Cardiac fibroblast (primary cell): ENCODE measurements at regions not wholly inside any gene's neighbourhood (a gene's known extent, or its start where the extent isn't known, plus 50 kb on each side); places are given as distances from the start of the nearest gene placed in this dataset.

Experiments used
- DNase-seq, 2 donors: peaks; one replicate each; pipeline versions ENCODE4 v3.0.0 to v3.0.0-alpha.2; 2010; ENCODE audit warnings: low read depth in 2 of 2
- H3K4me3 ChIP-seq, 2 donors: replicated peaks in 1 of 2; 1 replicate in 1 of 2; 2 replicates in 1 of 2; pipeline ENCODE4 v1.5.1; 2011; ENCODE audit warnings: low read depth in 2 of 2, low read length in 2 of 2, mild to moderate bottlenecking in 2 of 2, moderate library complexity in 1 of 2
- TF ChIP-seq, protein P1 (sequence below): IDR thresholded peaks from one replicate; pipeline ENCODE4 v1.5.1; 2011; ENCODE audit warnings: low read depth, mild to moderate bottlenecking, low read length, inconsistent platforms

DNA sequence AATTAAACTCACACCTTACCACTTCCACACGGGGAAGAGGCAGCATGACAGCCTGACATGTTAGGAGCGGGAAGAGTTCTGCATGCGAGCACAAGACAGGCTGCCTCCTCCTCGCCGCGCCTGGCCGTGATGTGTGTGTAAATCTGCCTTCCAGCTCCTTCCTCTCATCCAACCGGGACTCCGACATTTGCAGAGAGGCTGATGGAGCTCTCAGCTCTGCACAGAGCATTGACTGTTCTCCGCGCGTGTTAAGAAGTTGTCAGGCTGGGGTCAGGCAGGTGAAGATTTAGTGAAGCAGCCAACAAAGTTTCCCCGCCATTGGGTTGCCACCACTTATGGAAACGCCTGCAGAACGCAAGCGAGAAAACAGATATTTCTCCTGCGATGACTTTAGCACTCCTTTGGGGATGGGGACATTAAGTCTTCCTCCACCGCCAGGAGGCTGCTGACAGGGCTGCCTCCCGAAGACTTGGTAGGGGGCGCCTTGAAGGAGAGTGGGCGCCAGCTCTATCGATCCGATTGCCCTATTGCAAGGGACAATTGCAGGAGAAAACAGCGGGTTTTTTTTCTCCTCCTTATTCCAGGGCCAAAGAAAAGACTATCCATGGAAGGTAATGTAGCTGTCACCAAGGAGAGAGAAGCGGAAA is 213.9 kb upstream of the TSHZ3 start:
- no peak overlapping the region for H3K4me3 ChIP-seq
- no peak for DNase-seq
- TF ChIP-seq, protein P1, sequence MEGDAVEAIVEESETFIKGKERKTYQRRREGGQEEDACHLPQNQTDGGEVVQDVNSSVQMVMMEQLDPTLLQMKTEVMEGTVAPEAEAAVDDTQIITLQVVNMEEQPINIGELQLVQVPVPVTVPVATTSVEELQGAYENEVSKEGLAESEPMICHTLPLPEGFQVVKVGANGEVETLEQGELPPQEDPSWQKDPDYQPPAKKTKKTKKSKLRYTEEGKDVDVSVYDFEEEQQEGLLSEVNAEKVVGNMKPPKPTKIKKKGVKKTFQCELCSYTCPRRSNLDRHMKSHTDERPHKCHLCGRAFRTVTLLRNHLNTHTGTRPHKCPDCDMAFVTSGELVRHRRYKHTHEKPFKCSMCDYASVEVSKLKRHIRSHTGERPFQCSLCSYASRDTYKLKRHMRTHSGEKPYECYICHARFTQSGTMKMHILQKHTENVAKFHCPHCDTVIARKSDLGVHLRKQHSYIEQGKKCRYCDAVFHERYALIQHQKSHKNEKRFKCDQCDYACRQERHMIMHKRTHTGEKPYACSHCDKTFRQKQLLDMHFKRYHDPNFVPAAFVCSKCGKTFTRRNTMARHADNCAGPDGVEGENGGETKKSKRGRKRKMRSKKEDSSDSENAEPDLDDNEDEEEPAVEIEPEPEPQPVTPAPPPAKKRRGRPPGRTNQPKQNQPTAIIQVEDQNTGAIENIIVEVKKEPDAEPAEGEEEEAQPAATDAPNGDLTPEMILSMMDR = no peak

GRCh38 chr19:31567776-31568175 is 218.5 kb upstream of the TSHZ3 start:
- no peak for DNase-seq
- TF ChIP-seq, protein P1 = no peak
- H3K4me3 ChIP-seq = no peak overlapping the region

GRCh38 chr19:31568724-31569123 is 219.5 kb upstream of the TSHZ3 start:
- TF ChIP-seq, protein P1 = no peak
- H3K4me3 ChIP-seq = no peak overlapping the region
- DNase-seq = no peak

GRCh38 chr19:31570718-31571117 is 221.5 kb upstream of the TSHZ3 start:
- TF ChIP-seq, protein P1 = no peak
- H3K4me3 ChIP-seq = no peak overlapping the region
- no peak for DNase-seq

- no peak overlapping the region for H3K4me3 ChIP-seq
- no peak for DNase-seq
- TF ChIP-seq, protein P1 = no peak
These were observed 223.1 kb upstream of the TSHZ3 start for GRCh38 chr19:31572102-31572975.

DNA sequence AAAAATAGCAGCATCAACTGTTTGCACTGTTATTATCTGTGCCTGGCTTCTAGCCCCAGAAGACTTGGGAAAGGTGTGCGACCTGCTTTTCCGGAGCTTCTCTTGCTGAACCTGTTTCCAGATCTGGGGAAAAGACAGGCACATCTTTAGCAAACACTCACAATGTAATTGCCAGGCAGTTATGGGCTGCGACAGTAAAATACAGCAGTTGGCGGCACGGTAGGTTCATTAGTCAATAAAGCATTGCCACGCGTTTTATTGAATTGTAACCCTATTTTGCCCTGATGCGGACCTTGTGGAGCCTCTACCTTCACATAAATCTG is 223.7 kb upstream of the TSHZ3 start:
- no peak for DNase-seq
- TF ChIP-seq, protein P1 = no peak
- H3K4me3 ChIP-seq = no peak overlapping the region
